Stimulated activated CD4-positive, alpha-beta T cell treated with anti-CD3 and anti-CD28 coated beads, Interleukin-2, amount 100 ng/mL, for 48 hours (primary cell): ENCODE measurements at regions not wholly inside any gene's neighbourhood (a gene's known extent, or its start where the extent isn't known, plus 50 kb on each side); places are given as distances from the start of the nearest gene placed in this dataset.

Source experiments
- DNase-seq, 2 donors: peaks; one replicate each; pipeline ENCODE4 v3.0.0-alpha.2; 2020

GRCh38 chr2:129133692-129134641, 815.3 kb upstream of the HS6ST1 start:
- DNase-seq: no peak

DNA sequence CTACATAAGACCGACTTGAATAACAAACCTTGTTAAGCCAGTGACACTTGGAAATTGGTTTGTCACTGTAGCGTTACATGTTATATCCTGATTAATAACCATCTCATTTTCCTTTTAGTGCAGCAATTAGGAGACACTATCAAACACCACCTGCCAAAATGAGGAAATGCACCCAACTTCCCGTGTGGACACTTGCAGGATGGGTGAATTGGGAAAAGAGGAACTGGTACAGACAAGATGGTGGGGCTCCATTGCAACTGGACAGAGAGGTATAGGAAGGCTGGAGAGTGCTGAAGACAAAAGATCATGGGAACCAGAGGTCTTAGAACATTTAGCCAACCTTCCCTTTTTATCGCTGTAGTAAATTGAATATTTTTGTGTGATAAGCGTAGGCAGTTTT, 816.3 kb upstream of the HS6ST1 start:
- no peak for DNase-seq

DNA sequence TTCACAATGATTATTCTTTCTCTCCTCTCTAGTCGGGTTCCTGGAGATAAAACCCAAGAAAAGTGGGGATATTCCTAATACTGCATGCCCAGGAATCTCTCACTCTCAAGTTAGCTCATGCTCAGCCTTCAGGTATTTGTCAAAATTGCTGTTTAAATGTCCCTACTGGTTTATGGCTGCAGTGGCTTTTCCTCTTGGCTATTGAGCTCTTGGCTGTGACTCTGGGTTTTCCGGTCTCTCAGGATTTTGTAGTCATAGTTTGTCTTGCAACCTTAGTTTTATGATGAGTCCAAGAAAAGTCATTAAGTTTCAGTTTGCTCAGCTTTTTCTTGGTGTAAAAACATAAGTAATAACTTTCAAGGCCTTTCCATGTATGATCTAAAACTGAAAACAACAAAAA, 820.7 kb upstream of the HS6ST1 start:
- no peak for DNase-seq

DNA sequence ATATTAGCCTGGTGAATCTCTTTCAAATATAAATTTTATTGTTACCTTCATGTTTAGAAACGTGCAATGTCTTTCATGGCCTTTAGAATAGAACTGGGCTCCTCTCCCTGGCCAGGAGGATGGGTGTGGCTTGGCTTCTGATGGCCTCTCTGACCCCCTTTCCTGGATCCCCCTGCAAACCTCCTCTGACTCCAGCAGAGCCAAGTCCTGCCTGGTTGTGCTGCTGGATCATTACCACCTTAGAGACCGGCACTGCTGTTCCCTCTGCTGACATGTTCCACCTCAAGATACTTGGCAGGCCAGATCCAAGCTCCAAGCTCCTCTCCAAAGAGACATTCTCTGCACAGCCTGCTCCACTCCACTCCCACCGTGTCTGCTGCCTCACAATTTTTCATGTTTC, 823.8 kb upstream of the HS6ST1 start:
- DNase-seq: no peak

- no peak for DNase-seq
Observed at GRCh38 chr2:129144082-129144791, 825.6 kb upstream of the HS6ST1 start.

DNA sequence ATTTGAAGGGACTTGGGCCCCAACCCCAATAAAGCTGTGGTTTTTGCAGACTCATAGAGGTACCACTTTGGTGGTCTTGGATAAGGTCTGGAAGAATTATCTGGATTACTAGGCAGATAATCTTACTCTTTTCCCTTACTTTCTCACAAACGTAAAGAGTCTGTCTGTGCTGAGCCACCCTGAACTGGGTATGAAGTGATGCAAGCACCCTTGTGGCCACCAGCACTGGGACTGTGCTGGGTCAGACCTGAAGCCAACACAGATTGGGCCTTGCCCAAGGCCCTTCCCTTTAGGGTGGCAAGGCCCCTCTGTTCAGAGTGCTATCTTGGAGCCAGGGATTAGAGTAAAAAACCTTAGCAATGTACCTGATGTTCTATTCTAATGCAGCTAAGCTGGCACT, 827.0 kb upstream of the RAB6C start:
- DNase-seq: no peak

DNA sequence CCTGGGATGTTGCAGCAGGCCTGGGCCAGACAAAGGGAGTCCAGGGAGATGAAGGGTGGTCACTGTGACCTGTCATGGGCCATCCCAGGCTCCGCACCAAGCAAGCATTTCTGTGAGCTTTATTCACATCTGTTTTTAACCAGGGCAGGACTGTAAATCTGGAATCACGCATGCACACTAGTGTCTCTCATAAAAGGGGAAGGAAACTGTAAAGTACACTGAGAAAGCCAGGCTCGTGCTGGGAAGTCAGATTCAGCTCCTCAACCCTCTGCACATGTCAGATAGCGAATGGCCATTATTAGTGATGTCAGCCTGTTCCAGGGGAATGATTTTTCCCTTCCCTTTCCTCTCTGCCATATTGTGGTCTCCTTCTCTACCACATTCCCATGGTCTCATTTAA, 818.6 kb upstream of the RAB6C start:
- DNase-seq: no peak

GRCh38 chr2:129164220-129164949, 815.1 kb upstream of the RAB6C start:
- DNase-seq: no peak

- no peak for DNase-seq
Observed at GRCh38 chr2:129165006-129165405, 814.5 kb upstream of the RAB6C start.

GRCh38 chr2:129167456-129167855, 812.0 kb upstream of the RAB6C start:
- DNase-seq: no peak

DNA sequence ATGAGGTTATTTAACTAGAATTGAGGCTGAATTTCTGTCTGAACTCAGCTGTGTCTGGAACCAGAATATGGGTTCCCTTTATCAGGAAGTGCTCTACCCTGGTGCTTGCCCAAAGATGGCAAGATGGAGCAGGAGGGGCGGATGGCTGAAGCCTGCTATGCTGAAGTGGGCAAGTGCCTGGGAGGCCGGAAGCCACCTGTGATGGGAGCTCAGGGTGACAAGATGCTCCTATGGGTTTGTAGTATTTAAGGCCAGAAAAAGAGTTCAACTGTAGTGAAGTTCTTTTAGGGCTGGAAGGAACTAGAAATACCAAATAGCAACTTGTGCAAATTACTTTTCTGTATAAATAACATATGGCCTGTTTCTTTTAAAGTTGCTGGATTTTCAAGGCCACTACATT, 808.9 kb upstream of the RAB6C start:
- DNase-seq: no peak

GRCh38 chr2:129174143-129174542, 805.3 kb upstream of the RAB6C start:
- DNase-seq: no peak

DNA sequence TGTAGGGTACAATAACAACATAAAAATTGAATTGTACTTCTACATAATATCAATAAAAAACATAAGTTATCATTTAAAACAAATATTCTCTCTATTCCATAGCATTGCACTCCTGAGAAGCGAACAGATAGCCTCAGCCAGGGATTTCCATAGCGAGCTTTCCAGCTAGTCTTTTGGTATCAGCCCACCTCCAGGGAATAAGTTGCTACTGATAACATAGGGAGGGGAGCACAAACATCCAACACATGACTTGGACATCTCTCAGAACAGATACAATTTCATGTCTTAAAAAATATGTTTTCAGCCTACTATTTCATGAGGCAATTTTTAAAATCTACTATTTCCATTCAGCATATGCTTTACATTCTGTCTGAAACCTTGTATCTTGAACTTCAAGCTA, 804.4 kb upstream of the RAB6C start:
- DNase-seq: no peak

DNA sequence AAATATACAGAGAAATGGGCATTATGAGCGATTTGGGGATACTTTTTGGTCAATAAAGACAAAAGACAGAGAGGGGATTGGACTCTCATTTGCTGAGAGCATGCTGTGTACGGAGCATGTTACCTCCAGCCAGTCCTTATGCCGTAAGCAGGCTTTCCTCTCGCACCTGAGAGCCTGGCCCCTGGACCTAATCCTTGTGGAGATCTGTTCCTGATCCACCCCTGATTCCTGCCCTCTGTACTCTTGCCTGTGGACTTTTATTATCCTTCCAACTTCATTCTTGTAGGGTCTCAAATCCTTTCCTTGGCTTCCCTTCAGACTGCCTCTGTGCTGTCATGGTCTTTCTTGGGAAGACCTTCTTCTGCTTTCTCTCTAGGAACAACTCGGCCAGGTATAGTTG, 803.1 kb upstream of the RAB6C start:
- no peak for DNase-seq

- DNase-seq: no peak
Observed at GRCh38 chr2:129178356-129178755, 801.1 kb upstream of the RAB6C start.

DNA sequence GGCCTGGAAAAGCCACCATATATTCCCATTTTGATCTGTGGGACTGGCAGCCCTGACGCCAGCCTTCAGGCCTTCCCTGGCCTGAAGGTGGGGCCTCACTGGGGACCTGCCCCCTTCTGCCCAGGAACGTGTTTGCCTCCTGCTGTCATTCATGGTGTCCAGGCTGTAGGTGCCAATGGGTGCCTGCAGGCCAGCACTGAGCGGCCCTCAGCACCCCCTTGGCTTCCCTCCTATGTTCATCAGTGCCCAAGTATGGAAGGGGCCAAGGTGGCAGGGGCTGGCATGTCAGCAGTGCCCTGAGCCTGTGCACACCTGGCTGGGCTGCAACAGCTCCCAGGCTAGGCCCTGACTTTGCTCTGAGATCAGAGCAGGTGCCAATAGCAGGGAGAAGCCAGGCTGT, 800.3 kb upstream of the RAB6C start:
- DNase-seq: no peak

- DNase-seq: no peak
Observed at GRCh38 chr2:129180124-129180716, 799.2 kb upstream of the RAB6C start.

GRCh38 chr2:129181433-129181832, 798.0 kb upstream of the RAB6C start:
- DNase-seq: no peak

DNA sequence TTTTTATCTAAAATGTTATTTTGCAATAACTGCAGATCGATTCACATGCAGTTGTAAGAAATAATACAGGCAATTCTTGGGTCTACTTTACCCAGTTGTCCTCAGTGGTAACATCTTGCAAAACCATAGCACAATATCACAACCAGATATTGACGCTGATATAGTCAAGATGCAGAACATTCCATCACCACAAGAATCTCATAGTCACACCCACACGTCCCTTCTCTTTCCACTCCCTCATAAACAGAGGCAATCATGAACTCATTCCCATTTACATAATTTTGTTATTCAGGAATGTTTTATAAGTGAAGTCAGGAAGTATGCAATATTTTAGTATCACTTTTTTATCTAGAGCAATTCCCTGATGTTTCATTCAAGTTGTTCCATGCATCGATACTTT, 797.5 kb upstream of the RAB6C start:
- no peak for DNase-seq

DNA sequence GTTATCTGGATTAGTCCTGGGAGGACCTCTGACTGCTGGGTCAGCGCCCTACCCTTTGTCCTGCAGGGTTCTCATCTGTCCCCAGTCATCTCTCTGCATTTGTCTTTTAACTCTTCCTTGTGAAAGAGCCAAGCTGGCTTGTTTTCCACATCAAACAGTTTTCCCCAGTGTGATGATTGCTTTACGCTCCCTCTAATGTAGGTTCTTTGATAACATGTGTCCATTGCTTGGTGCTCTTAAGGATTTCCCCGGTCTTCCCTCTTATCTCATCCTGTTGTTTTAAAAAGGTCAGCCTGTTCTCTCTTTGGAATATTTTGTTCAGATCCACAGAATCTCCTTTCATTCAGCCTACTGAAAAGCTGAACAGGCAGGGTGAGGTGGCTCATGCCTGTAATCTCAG, 792.1 kb upstream of the RAB6C start:
- no peak for DNase-seq

- no peak for DNase-seq
Observed at GRCh38 chr2:129188451-129188850, 791.0 kb upstream of the RAB6C start.

- no peak for DNase-seq
Observed at GRCh38 chr2:129189617-129190319, 789.7 kb upstream of the RAB6C start.

GRCh38 chr2:129190494-129190893, 789.0 kb upstream of the RAB6C start:
- DNase-seq: no peak
